ENCODE measurements at regions not wholly inside any gene's neighbourhood (a gene's known extent, or its start where the extent isn't known, plus 50 kb on each side); places are given as distances from the start of the nearest gene placed in this dataset.

- POLR2A ChIA-PET: no interaction called here
- TF ChIP-seq CTCF (IDR thresholded peaks at IDR 0.05; ENCODE audit: insufficient read depth, low read depth, low read length): no peak
- CTCF ChIA-PET: no interaction called here
- Histone ChIP-seq H3K36me3 (ENCODE audit: control insufficient read depth, insufficient read depth, low read length) (no peaks in the 10 kb centered on the region), H3K4me3 (ENCODE audit: low read depth, low read length) (no peak overlapping the region), H3K27me3 (ENCODE audit: control insufficient read depth, insufficient read depth, low read length) (0 out of 2 replicates have a peak, but pooled peaks cover 2% of the 10 kb centered on the region)
- no peak for DNase-seq (ENCODE audit: low read depth)
Observed at GRCh38 chrX:46295963-46296362, 249.3 kb downstream of the ZNF674 start.

DNA sequence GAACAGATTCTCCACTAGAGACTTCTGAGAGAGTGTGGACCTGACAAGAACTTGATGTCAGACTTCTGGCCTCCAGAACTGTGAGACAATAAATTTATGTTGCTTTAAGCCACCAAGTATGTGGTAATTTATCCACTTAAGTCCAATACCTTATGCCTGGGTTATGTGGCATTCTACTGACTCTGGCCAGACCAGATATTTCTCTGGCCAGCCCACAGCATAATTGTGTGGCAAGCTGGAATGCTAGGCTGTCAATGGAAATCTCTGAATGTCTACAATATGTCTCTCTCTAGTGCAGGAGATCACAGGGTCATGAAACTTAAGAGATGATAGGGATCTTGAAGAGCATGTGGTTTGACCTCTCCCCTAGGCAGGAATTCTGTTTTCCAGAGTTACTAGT, 251.0 kb downstream of the ZNF674 start:
- Histone ChIP-seq H3K4me3 (ENCODE audit: low read depth, low read length) (no peak overlapping the region), H3K27me3 (ENCODE audit: control insufficient read depth, insufficient read depth, low read length) (0 out of 2 replicates have a peak, but pooled peaks cover 2% of the 10 kb centered on the region), H3K36me3 (ENCODE audit: control insufficient read depth, insufficient read depth, low read length) (no peaks in the 10 kb centered on the region)
- TF ChIP-seq CTCF (IDR thresholded peaks at IDR 0.05; ENCODE audit: insufficient read depth, low read depth, low read length): no peak
- POLR2A ChIA-PET: no interaction called here
- peak; percentile 34 for DNase-seq (ENCODE audit: low read depth)
- CTCF ChIA-PET: no interaction called here

DNA sequence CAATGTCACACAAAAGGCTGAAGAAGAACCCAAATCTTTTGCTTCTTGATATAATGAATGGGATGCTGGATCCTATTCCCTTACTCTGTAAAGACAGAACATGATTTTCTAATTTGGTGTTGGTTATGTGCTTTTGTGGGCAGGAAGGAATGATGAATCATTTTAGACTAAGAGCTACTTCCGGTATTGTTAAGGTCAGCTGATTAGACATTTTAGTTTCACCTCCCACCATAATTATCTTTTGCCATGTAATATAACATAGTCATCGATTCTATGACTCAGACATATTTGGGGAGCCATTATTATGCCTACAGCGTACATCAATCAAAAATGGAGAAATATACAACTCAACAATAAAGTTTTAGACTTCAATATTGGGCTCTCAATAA, 265.3 kb downstream of the ZNF674 start:
- CTCF ChIA-PET: no interaction called here

GRCh38 chrX:46279214-46279924, 265.9 kb downstream of the ZNF674 start:
- POLR2A ChIA-PET: no interaction called here

More for the DNA sequence above, 265.3 kb downstream of the ZNF674 start:
- no peaks in the 10 kb centered on the region for H3K27me3 ChIP-seq (ENCODE audit: control insufficient read depth, insufficient read depth, low read length)
- no peak overlapping the region for H3K4me3 ChIP-seq (ENCODE audit: low read depth, low read length)
- no peak for DNase-seq (ENCODE audit: low read depth)
- POLR2A ChIA-PET: no interaction called here
- no peak for TF ChIP-seq CTCF (IDR thresholded peaks at IDR 0.05; ENCODE audit: insufficient read depth, low read depth, low read length)
- no peaks in the 10 kb centered on the region for H3K36me3 ChIP-seq (ENCODE audit: control insufficient read depth, insufficient read depth, low read length)

GRCh38 chrX:46278572-46278971, 266.6 kb downstream of the ZNF674 start:
- Histone ChIP-seq H3K27me3 (ENCODE audit: control insufficient read depth, insufficient read depth, low read length) (no peaks in the 10 kb centered on the region), H3K4me3 (ENCODE audit: low read depth, low read length) (no peak overlapping the region), H3K36me3 (ENCODE audit: control insufficient read depth, insufficient read depth, low read length) (no peaks in the 10 kb centered on the region)
- POLR2A ChIA-PET: no interaction called here
- DNase-seq (ENCODE audit: low read depth): no peak
- CTCF ChIA-PET: no interaction called here
- no peak for TF ChIP-seq CTCF (IDR thresholded peaks at IDR 0.05; ENCODE audit: insufficient read depth, low read depth, low read length)

More at GRCh38 chrX:46279214-46279924, 265.9 kb downstream of the ZNF674 start:
- H3K4me3 ChIP-seq (ENCODE audit: low read depth, low read length): no peak overlapping the region
- CTCF ChIA-PET: no interaction called here
- no peak for DNase-seq (ENCODE audit: low read depth)
- no peaks in the 10 kb centered on the region for H3K27me3 ChIP-seq (ENCODE audit: control insufficient read depth, insufficient read depth, low read length)
- no peaks in the 10 kb centered on the region for H3K36me3 ChIP-seq (ENCODE audit: control insufficient read depth, insufficient read depth, low read length)
- no peak for TF ChIP-seq CTCF (IDR thresholded peaks at IDR 0.05; ENCODE audit: insufficient read depth, low read depth, low read length)

Measured in BJ (cell line).